ENCODE measurements at regions not wholly inside any gene's neighbourhood (a gene's known extent, or its start where the extent isn't known, plus 50 kb on each side); places are given as distances from the start of the nearest gene placed in this dataset.
"Not testable (repeated sequence)": the region's sequence is repeated elsewhere in the genome, so short reads cannot be mapped to it uniquely, and the experiment has no call there.

- Histone ChIP-seq H3K4me3 (ENCODE audit: low read depth, low read length) (no peak overlapping the region), H3K27ac (ENCODE audit: low read depth, low read length) (no peak overlapping the region), H3K9me3 (ENCODE audit: control insufficient read depth, insufficient read depth, low read length) (peaks cover 6% of the 10 kb centered on the region; the same call in 1 of the 2 replicates), H3K9ac (ENCODE audit: low read depth, low read length) (no peak overlapping the region), H3K4me1 (ENCODE audit: control insufficient read depth, insufficient read depth, low read length) (no peaks in the 10 kb centered on the region), H3K27me3 (ENCODE audit: control insufficient read depth, insufficient read depth, low read length) (no peaks in the 10 kb centered on the region), H3K36me3 (ENCODE audit: control insufficient read depth, insufficient read depth, low read length) (no peaks in the 10 kb centered on the region)
Observed at GRCh38 chr5:8550921-8551320, 682.0 kb downstream of the MTRR start.

- Histone ChIP-seq H3K27me3 (ENCODE audit: control insufficient read depth, insufficient read depth, low read length) (no peaks in the 10 kb centered on the region), H3K4me1 (ENCODE audit: control insufficient read depth, insufficient read depth, low read length) (no peaks in the 10 kb centered on the region), H3K27ac (ENCODE audit: low read depth, low read length) (no peak overlapping the region), H3K9me3 (ENCODE audit: control insufficient read depth, insufficient read depth, low read length) (peaks cover 5% of the 10 kb centered on the region; the same call in 1 of the 2 replicates), H3K4me3 (ENCODE audit: low read depth, low read length) (no peak overlapping the region), H3K36me3 (ENCODE audit: control insufficient read depth, insufficient read depth, low read length) (no peaks in the 10 kb centered on the region), H3K9ac (ENCODE audit: low read depth, low read length) (no peak overlapping the region)
Observed at GRCh38 chr5:8553364-8553763, 684.4 kb downstream of the MTRR start.

GRCh38 chr5:8557728-8558127, 688.8 kb downstream of the MTRR start:
- Histone ChIP-seq H3K4me3 (ENCODE audit: low read depth, low read length) (no peak overlapping the region), H3K27ac (ENCODE audit: low read depth, low read length) (no peak overlapping the region), H3K4me1 (ENCODE audit: control insufficient read depth, insufficient read depth, low read length) (no peaks in the 10 kb centered on the region), H3K27me3 (ENCODE audit: control insufficient read depth, insufficient read depth, low read length) (no peaks in the 10 kb centered on the region), H3K9ac (ENCODE audit: low read depth, low read length) (no peak overlapping the region), H3K9me3 (ENCODE audit: control insufficient read depth, insufficient read depth, low read length) (peaks cover 5% of the 10 kb centered on the region; the same call in 1 of the 2 replicates), H3K36me3 (ENCODE audit: control insufficient read depth, insufficient read depth, low read length) (no peaks in the 10 kb centered on the region)

GRCh38 chr5:8560776-8561175, 691.8 kb downstream of the MTRR start:
- H3K4me1 ChIP-seq (ENCODE audit: control insufficient read depth, insufficient read depth, low read length) = no peaks in the 10 kb centered on the region
- H3K27me3 ChIP-seq (ENCODE audit: control insufficient read depth, insufficient read depth, low read length) = no peaks in the 10 kb centered on the region
- H3K36me3 ChIP-seq (ENCODE audit: control insufficient read depth, insufficient read depth, low read length) = no peaks in the 10 kb centered on the region

GRCh38 chr5:8561224-8561840, 692.4 kb downstream of the MTRR start:
- no peaks in the 10 kb centered on the region for H3K27me3 ChIP-seq (ENCODE audit: control insufficient read depth, insufficient read depth, low read length)
- no peak overlapping the region for H3K27ac ChIP-seq (ENCODE audit: low read depth, low read length)
- H3K9me3 ChIP-seq (ENCODE audit: control insufficient read depth, insufficient read depth, low read length) = no peaks in the 10 kb centered on the region; the same call in 1 of the 2 replicates
- no peaks in the 10 kb centered on the region for H3K36me3 ChIP-seq (ENCODE audit: control insufficient read depth, insufficient read depth, low read length)
- H3K9ac ChIP-seq (ENCODE audit: low read depth, low read length) = no peak overlapping the region
- H3K4me3 ChIP-seq (ENCODE audit: low read depth, low read length) = no peak overlapping the region
- no peaks in the 10 kb centered on the region for H3K4me1 ChIP-seq (ENCODE audit: control insufficient read depth, insufficient read depth, low read length)

More at GRCh38 chr5:8560776-8561175, 691.8 kb downstream of the MTRR start:
- Histone ChIP-seq H3K9ac (ENCODE audit: low read depth, low read length) (no peak overlapping the region), H3K27ac (ENCODE audit: low read depth, low read length) (no peak overlapping the region), H3K4me3 (ENCODE audit: low read depth, low read length) (no peak overlapping the region), H3K9me3 (ENCODE audit: control insufficient read depth, insufficient read depth, low read length) (no peaks in the 10 kb centered on the region; the same call in 1 of the 2 replicates)

- no peak overlapping the region for H3K4me3 ChIP-seq (ENCODE audit: low read depth, low read length)
- H3K27ac ChIP-seq (ENCODE audit: low read depth, low read length) = no peak overlapping the region
- no peaks in the 10 kb centered on the region for H3K27me3 ChIP-seq (ENCODE audit: control insufficient read depth, insufficient read depth, low read length)
- H3K9me3 ChIP-seq (ENCODE audit: control insufficient read depth, insufficient read depth, low read length) = no peaks in the 10 kb centered on the region
- H3K9ac ChIP-seq (ENCODE audit: low read depth, low read length) = no peak overlapping the region
- H3K4me1 ChIP-seq (ENCODE audit: control insufficient read depth, insufficient read depth, low read length) = no peaks in the 10 kb centered on the region
- H3K36me3 ChIP-seq (ENCODE audit: control insufficient read depth, insufficient read depth, low read length) = no peaks in the 10 kb centered on the region
Observed at GRCh38 chr5:8561854-8562253, 692.9 kb downstream of the MTRR start.

GRCh38 chr5:8563540-8563939, 694.6 kb downstream of the MTRR start:
- not testable (repeated sequence) for H3K9me3 ChIP-seq (ENCODE audit: control insufficient read depth, insufficient read depth, low read length); H3K9ac ChIP-seq (ENCODE audit: low read depth, low read length); H3K4me1 ChIP-seq (ENCODE audit: control insufficient read depth, insufficient read depth, low read length); H3K27ac ChIP-seq (ENCODE audit: low read depth, low read length); H3K4me3 ChIP-seq (ENCODE audit: low read depth, low read length); H3K27me3 ChIP-seq (ENCODE audit: control insufficient read depth, insufficient read depth, low read length); H3K36me3 ChIP-seq (ENCODE audit: control insufficient read depth, insufficient read depth, low read length)

GRCh38 chr5:8568858-8569257, 699.9 kb downstream of the MTRR start:
- Histone ChIP-seq H3K9me3 (ENCODE audit: control insufficient read depth, insufficient read depth, low read length) (no peaks in the 10 kb centered on the region), H3K36me3 (ENCODE audit: control insufficient read depth, insufficient read depth, low read length) (no peaks in the 10 kb centered on the region), H3K27me3 (ENCODE audit: control insufficient read depth, insufficient read depth, low read length) (no peaks in the 10 kb centered on the region), H3K4me3 (ENCODE audit: low read depth, low read length) (no peak overlapping the region), H3K4me1 (ENCODE audit: control insufficient read depth, insufficient read depth, low read length) (peaks cover 10% of the 10 kb centered on the region), H3K27ac (ENCODE audit: low read depth, low read length) (no peak overlapping the region), H3K9ac (ENCODE audit: low read depth, low read length) (no peak overlapping the region)

- Histone ChIP-seq H3K4me1 (ENCODE audit: control insufficient read depth, insufficient read depth, low read length) (peaks cover 10% of the 10 kb centered on the region), H3K27me3 (ENCODE audit: control insufficient read depth, insufficient read depth, low read length) (no peaks in the 10 kb centered on the region), H3K4me3 (ENCODE audit: low read depth, low read length) (no peak overlapping the region), H3K36me3 (ENCODE audit: control insufficient read depth, insufficient read depth, low read length) (no peaks in the 10 kb centered on the region), H3K9me3 (ENCODE audit: control insufficient read depth, insufficient read depth, low read length) (no peaks in the 10 kb centered on the region), H3K9ac (ENCODE audit: low read depth, low read length) (no peak overlapping the region), H3K27ac (ENCODE audit: low read depth, low read length) (no peak overlapping the region)
Observed at GRCh38 chr5:8570528-8570927, 701.6 kb downstream of the MTRR start.

- no peaks in the 10 kb centered on the region for H3K4me1 ChIP-seq (ENCODE audit: control insufficient read depth, insufficient read depth, low read length)
- no peak overlapping the region for H3K9ac ChIP-seq (ENCODE audit: low read depth, low read length)
- H3K9me3 ChIP-seq (ENCODE audit: control insufficient read depth, insufficient read depth, low read length) = no peaks in the 10 kb centered on the region
- H3K36me3 ChIP-seq (ENCODE audit: control insufficient read depth, insufficient read depth, low read length) = no peaks in the 10 kb centered on the region
- H3K27ac ChIP-seq (ENCODE audit: low read depth, low read length) = no peak overlapping the region
- no peaks in the 10 kb centered on the region for H3K27me3 ChIP-seq (ENCODE audit: control insufficient read depth, insufficient read depth, low read length)
- no peak overlapping the region for H3K4me3 ChIP-seq (ENCODE audit: low read depth, low read length)
Observed at GRCh38 chr5:8576178-8576577, 707.2 kb downstream of the MTRR start.

- H3K27ac ChIP-seq (ENCODE audit: low read depth, low read length) = no peak overlapping the region
- no peaks in the 10 kb centered on the region for H3K27me3 ChIP-seq (ENCODE audit: control insufficient read depth, insufficient read depth, low read length)
- no peak overlapping the region for H3K9ac ChIP-seq (ENCODE audit: low read depth, low read length)
- H3K9me3 ChIP-seq (ENCODE audit: control insufficient read depth, insufficient read depth, low read length) = no peaks in the 10 kb centered on the region
- no peak overlapping the region for H3K4me3 ChIP-seq (ENCODE audit: low read depth, low read length)
- no peaks in the 10 kb centered on the region for H3K4me1 ChIP-seq (ENCODE audit: control insufficient read depth, insufficient read depth, low read length)
- H3K36me3 ChIP-seq (ENCODE audit: control insufficient read depth, insufficient read depth, low read length) = no peaks in the 10 kb centered on the region
Observed at GRCh38 chr5:8577792-8578191, 708.8 kb downstream of the MTRR start.
